GM21576 (cell line): ENCODE measurements at regions not wholly inside any gene's neighbourhood (a gene's known extent, or its start where the extent isn't known, plus 50 kb on each side); places are given as distances from the start of the nearest gene placed in this dataset.
"Not testable (repeated sequence)": the region's sequence is repeated elsewhere in the genome, so short reads cannot be mapped to it uniquely, and the experiment has no call there.

Source experiments
- ATAC-seq: cut with Tn5 transposase; IDR thresholded peaks from one replicate; pipeline ENCODE4 v1.9.1; 2021; ENCODE audit warnings: mild to moderate bottlenecking, moderate library complexity; ENCODE audit not compliant: unreplicated experiment

DNA sequence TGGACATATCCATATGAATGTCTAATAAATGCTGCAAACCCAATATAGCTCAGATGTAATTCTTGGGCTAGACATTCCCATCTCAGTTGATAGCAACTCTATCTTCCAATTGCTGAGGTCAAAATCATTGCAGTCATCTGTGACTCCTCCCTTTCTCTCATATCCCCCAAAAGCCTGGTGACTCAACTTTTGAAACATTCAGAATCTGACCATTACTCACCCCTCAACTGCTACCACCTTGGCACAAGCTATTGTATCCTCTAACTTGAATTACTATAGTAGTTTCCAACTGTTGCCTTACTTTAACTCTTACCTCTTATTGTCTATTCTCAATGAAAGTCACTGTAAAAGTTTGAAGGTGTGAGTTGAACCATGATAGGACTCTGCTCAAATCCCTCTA, 600.1 kb upstream of the RGMB start:
- no peak for ATAC-seq

DNA sequence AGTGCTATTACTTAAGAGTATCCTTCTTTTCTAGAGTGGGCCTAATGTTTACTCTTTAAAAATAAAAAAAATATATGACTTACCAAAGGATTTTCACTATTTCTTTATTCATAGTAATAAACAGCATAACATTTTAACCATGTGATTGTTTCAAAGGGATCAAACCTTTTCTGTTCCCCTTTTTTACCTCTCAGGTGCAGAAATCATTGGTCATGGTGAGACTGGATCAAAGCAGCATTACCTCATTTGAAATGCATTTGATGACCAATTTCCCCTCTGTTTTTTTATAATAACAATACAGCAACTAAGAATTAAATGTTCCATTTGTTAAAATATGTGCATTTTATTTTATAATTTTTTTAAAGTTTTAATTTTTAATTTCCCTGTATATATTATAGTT, 598.0 kb upstream of the RGMB start:
- no peak for ATAC-seq

DNA sequence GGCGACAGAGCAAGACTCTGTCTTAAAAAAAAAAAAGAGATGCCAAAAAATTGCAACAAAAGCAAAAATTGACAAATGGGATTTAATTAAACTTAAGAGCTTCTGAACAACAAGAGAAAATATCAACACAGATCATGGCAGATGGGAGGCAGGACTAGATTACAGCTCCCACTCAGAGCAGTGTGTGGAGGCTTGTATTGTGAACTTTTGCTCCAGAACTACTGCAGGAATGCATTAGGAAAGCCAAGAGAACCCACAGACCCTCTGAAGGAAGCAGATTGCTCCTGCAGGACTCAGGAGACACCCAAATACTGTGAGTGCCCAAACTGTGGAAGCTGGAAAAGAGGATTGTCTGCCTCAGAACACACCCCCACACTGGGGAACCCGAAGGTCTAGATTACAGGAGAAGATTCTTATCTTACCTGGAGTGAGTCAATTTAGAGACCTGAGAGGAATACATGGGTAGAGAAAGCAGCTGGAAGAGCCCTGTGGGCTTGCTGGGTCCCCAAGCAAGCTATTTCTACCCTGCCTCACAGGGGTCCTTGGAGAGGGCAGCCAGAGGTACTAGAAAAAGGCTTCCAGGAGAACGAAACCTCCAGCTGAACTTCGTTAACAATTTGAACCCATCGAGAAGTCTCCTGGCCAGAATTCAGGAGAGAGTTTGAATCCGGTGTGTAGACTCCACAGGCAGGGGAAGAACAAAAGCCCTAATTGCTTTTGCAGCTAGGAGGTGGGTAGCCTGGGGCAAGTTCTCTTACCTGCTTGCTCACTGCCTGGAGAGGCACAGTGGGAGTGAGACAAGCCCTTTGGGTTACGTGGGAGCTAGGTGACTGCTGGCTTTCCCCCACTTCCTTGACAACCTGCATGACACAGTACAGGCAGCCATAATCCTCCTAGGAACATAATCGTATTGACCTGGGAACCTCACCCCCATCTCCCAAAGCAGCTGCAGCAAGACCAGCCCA, 593.4 kb upstream of the RGMB start:
- ATAC-seq: no peak

DNA sequence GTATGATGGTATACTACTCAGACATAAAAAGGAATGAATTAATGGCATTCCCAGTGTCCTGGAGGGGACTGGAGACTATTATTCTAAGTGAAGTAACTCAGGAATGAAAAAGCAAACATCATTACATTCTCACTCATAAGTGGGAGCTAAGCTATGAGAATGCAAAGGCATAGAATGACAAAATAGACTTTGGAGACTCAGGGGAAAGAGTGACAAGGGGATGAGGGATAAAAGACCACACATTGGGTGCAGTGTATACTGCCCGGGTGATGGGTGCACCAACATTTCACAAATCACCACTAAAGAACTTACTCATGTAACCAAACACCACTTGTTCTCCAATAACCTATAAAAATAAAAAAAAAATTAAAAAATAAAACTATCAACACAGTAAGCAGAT, 587.3 kb upstream of the RGMB start:
- no peak for ATAC-seq

DNA sequence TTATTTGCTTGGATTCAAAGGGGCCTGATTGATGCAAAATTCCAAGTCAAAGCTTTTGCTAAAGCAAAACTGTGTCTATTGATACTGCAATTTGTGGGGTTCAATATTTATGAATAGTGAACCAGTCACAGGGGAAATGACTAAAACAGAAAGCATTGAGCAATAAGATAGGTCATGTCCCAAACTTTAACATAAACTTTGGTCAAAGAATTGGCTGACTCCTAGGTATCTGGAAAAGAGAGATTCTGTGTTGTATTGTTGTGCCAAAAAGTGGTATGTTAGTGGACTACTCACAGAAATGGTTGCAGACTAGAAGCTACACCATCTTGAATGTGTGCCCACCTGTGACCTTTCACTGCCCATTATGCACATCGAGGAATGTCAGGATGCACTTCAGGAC, 585.5 kb upstream of the RGMB start:
- ATAC-seq: no peak

DNA sequence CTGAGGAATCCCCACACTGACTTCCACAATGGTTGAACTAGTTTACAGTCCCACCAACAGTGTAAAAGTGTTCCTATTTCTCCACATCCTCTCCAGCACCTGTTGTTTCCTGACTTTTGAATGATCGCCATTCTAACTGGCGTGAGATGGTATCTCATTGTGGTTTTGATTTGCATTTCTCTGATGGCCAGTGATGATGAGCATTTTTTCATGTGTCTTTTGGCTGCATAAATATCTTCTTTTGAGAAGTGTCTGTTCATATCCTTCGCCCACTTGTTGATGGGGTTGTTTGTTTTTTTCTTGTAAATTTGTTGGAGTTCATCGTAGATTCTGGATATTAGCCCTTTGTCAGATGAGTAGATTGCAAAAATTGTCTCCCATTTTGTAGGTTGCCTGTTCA, 583.1 kb upstream of the RGMB start:
- ATAC-seq: not testable (repeated sequence)

DNA sequence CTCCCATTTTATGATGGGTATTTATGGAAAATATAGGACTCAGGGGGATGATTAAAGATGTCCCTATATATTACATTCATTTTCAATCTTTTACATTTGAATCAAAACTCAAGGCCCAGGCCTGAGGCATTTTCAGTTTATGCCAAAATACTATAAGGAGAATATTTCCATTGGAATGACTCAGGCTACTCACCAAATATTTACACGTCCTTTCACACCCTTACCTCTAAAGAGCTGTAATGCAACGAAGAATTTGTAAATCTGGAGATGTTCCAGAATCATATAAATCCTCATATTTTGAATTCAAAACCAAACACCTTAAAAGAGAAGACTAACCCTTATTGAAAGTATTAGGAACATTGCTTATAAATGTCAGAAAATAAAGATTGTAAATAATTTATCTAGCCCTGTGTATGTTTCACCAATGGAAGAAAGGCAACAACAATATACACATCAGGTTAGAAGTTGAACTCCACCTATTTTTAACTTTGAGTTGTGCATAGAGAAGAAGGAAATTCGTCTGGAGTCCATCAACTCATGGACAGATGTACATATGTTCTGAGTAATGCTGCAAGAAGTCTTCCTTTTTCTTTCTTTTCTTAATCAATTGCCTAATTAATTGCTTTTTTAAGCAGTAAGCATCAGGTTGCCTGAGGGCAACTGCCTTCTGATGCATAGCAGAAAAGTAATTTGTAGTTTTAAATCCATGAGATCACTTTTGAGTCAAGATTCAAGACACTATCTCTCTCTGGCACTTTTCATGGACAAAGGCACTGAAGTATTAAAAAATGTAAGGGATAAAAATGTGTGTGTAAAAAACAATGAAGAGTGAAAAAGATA, 579.3 kb upstream of the RGMB start:
- ATAC-seq: no peak

DNA sequence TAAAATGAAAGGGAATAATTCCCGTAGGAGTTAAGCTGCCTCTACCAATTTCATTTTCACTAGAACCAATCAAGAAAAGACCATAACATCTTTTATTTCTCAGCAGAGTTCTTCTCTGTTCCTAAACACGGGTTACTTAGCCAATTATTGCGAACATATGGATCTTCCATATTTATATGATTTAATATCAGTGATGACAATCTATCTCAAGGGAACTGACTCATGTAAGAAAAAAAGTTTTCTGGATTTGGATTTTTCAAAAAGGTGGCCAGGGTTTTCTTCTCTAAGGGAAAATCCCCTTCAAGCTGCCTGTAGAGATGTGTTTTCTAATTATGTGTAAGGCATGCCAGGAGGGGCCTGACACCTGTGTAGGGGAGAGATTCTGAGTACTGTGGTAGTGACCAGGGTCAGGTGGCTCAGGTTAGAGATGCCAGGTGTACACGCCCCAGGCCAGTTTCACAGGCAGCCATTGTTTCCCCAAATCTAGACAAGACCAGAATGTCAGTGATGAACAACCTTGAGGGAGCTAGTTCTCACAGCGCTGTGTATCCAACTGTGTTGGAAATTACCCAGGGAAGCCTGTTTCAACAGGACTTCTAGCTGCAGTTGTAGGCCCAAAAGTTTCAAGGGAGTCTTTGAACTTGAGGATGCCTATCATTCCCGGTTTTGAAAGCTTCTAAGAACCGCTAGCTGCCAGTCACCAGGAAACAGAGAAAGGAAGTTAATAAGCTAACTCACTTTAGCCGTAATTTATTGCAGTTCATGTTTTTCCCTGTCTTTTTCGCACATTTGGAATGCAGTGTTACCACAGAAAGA, 572.5 kb upstream of the RGMB start:
- ATAC-seq: no peak

DNA sequence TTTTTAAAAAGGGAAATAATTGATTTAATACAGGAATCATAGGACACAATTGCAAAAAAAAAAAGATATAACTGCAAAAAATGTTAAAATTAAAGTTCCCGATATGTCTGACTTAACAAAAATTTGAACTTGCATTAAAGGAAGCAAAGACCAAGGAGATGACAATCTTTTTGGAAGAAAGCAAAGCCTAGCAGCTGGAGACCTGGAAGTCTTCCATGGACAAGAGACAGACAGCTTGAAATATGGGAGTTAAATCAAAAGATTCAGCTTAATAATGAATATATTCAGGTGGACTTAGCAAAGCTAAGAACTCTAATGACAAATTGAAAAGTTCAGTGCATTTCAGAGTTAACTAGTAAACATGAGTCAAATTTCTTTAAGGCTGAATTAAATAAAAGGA, 568.7 kb upstream of the RGMB start:
- ATAC-seq: no peak

DNA sequence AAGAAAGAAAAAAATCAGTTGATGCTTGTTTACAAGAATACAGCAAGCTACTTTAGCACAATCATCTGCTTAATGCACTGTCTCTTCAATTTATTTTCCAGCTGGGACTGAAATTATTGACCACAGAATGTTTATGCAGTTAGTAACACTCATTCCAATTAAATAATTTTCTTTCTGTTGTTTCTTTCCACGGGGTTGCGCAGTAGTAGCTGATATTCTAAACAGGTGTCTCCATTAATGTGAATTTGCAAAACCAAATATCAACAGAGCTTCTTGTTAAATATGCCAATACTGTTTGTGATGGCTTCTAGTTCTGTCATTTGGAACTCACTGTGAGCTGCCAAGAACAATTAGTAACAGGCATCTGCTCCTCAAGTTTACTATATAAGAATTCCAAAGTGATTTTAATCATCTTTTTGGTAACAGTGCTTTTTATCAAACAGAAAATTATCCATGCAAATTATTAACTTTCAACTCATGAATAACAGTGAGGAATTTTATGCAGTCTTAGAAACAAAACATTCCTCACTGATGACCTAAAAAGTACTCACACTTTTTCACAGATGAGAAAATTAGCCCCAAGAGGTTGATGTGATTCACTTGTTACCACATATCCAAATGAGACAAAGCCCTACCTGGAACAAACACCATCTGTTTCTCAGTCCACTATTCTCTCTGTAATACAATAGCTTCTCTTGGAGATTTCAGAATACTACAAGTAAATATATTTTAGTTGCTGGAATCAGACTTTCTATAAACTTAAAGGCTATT, 567.6 kb upstream of the RGMB start:
- no peak for ATAC-seq

DNA sequence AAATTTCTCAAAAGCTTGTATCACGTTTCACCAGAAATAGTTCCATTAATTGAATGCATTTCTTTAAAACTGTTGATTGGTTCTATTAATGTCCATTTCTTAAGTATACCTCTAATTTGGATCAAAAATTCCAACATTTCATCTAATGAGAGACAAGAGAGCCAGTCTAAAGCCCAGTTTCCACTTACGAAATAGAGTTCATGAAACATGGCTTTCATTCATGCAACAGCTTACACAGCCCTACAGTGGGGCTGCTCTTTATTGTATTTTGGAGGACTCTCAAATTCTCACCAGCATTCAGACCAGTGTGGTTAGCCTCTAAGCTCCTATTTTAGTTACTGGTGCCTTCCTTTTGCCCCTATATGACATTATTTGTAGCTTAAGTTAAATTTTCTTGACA, 566.9 kb upstream of the RGMB start:
- no peak for ATAC-seq

DNA sequence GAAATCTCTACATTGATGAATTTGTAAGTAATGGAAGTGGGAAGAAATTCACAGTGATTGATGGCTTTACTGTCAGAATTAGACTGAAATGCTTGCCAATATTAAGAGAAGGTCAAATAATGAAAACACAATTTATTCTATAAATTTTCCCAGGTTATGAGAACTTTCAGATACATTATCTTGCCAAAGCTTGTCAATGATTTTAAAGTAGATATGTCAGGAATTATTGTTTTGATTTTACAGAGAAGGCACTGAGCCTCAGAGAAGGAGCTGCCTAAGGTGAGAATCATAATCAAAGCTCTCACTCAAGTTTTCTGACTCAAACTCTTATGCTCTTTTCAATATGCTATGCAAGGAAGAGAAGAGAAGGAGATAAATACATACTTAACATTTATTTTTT, 564.0 kb upstream of the RGMB start:
- ATAC-seq: no peak

DNA sequence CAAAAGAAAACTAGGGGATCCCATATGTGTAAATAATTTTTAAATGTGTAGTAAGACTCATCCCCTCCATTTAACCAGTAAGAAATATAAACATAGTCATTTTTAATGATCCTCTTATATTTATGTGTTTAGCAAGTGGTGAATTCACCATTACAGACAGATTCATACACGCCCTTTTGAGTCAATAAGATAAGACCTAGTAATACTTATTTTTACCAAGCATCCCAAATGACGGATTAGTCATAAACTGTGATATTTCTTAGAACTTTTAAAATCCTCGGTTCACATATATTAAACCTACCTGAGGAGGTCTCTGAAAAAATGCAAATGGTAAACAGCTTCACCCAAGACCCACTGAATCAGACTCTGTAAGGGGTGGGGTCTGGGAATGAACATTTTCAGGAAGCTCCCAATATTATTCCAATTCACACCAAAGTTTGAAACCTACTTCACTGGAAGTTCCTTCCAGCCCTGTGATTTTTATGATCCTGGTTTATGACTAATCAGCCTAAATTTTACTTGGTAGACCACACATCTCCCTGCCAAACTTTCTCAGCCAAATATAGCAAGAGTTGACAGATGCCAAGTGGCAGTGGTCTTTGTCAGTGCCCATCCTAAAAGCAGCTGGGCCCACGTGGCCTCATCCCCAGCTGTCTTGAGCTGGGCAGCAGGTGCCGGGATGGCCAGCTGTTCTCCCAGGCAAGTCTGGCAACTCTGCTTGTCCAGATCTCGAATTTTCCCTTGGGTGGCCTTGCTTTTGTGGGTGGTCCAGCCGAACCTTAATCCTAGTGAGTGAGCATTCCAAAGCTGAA, 559.0 kb upstream of the RGMB start:
- no peak for ATAC-seq

DNA sequence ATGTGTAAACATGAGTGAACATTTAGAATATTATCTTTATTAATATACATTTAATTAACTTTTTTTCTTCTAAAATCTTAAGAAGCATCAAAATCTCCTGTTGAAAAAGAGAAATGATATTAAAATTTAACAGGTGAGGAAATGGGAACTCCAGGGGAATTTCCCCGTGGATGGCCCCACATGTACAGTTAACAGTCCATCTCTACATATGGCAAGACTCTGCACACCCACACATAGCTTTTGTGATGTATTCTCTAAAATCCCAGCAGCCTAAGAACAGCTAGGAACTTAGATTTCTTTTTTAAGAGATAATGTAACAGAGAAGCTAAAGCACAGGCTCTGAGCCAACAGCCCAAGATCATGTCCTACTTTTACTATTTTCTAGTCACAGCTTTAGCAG, 556.3 kb upstream of the RGMB start:
- ATAC-seq: no peak

DNA sequence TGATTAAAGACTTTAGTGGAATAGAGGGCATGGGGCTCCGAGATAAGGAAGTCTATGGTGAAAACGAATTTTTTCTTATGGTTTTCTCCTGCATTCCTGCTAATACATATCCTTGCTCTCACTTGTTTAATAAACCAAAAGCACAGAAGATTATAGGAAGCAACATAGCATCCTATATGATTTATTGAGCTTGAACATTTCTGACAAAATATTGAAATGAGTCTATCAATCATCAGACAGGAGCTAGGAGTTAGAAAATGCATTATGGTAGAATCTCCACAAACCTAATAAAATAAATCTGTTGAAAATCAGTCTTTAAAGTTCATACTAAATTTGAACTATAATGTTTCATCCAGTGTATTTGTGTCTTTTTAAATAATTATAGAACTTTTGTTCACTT, 554.6 kb upstream of the RGMB start:
- no peak for ATAC-seq

DNA sequence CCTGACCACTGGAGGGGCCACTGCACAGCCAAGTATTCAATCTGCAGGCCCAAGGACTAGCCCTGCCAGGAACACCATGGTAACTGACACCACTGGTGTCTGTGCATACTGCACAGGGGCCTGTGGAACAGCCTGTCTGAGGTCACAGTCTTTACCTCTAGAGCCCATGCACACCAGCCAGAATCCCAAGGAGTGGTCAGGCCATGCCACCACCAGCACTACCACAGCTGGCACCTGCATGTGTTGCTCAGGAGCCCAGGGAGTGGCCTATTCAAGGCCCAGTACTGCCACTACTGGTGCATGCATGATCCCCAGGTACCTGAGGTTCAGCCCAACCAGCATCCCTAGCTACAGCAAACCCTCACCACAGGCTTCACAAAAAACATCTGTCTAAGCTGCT, 546.0 kb upstream of the RGMB start:
- no peak for ATAC-seq

DNA sequence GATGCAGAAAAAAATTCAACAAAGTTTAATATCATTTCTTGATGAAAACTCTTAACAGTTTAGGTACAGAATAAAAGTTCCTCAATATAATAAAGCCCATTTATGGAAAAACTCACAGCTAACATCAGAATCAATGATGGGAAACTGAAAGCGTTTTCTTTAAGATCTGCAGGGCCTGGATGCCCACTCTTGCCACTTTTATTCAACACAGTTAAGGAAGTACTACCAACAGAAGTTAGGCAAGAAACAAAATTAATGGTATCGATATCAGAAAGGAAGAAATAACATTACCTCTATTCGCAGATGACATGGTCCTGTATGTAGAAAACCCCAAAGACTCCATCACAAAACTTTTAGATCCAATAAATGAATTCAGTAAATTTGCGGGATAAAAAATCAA, 542.4 kb upstream of the RGMB start:
- ATAC-seq: no peak

DNA sequence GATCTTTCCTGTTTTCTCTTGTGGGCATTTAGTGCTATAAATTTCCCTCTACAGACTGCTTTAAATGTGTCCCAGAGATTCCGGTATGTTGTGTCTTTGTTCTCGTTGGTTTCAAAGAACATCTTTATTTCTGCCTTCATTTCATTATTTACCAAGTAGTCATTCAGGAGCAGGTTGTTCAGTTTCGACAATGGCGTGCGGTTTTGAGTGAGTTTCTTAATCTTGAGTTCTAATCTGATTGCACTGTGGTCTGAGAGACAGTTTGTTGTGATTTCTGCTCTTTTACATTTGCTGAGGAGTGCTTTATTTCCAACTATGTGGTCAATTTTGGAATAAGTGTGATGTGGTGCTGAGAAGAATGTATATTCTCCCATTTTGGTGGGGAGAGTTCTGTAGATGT, 535.7 kb upstream of the RGMB start:
- not testable (repeated sequence) for ATAC-seq

DNA sequence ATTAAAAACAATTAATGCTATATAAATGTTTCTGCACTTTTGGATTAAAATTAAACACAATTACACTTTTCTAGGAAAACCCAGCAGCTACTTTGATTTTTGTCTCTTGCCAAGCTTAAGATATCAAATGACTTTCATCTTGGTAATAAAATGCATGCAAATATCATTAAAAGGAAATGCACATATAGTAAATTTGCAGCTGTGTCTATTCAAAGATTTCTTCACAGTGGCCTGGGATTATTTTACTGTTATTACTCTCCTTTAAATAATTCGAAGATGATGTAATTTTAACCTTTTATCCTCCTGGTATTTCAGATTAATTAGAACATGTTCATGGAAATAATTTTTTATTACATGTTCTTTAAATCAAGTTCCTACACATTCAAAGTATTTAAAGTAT, 529.5 kb upstream of the RGMB start:
- no peak for ATAC-seq

DNA sequence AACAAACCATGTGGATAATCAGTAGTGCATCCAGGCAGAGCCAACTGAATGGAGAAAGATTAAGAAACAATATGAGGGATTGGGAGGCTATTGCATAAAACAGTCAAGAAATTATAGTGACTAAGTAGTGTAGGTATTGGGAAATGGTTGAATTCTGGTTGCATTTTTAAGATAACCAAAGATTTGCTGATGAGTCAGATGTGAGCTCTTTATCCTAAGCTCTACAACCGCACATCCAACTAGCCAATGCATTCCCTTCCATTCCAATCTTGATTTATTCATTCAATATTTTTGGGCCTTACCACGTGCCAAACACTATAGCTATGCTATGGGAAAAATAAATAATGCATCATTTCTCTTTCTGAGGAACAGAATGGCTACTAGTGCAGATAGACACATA, 524.5 kb upstream of the RGMB start:
- ATAC-seq: no peak
